IPS DF 4.7 (cell line): ENCODE measurements at regions not wholly inside any gene's neighbourhood (a gene's known extent, or its start where the extent isn't known, plus 50 kb on each side); places are given as distances from the start of the nearest gene placed in this dataset.

Experiments
- DNase-seq: peaks from one replicate; pipeline ENCODE4 v3.0.0-alpha.2; 2013; ENCODE audit warnings: low spot score; ENCODE audit errors: extremely low read depth

- DNase-seq, result no peak
Measured at GRCh38 chr6:145506565-145506964, 228.8 kb downstream of the EPM2A start.

- DNase-seq, result no peak
Measured at GRCh38 chr6:145507239-145507638, 228.1 kb downstream of the EPM2A start.

- DNase-seq, result no peak
Measured at GRCh38 chr6:145508107-145508506, 227.2 kb downstream of the EPM2A start.

GRCh38 chr6:145517492-145517891 is 217.8 kb downstream of the EPM2A start:
- no peak for DNase-seq

- no peak for DNase-seq
Measured at GRCh38 chr6:145525038-145525437, 210.3 kb downstream of the EPM2A start.

- no peak for DNase-seq
Measured at GRCh38 chr6:145529582-145529981, 205.7 kb downstream of the EPM2A start.

- DNase-seq, result no peak
Measured at GRCh38 chr6:145530454-145530853, 204.9 kb downstream of the EPM2A start.

- DNase-seq, result no peak
Measured at GRCh38 chr6:145531032-145531431, 204.3 kb downstream of the EPM2A start.

GRCh38 chr6:145531822-145532221 is 203.5 kb downstream of the EPM2A start:
- no peak for DNase-seq

GRCh38 chr6:145532361-145532760 is 203.0 kb downstream of the EPM2A start:
- no peak for DNase-seq

GRCh38 chr6:145534989-145535388 is 200.3 kb downstream of the EPM2A start:
- no peak for DNase-seq

- DNase-seq, result no peak
Measured at GRCh38 chr6:145538989-145539388, 196.3 kb downstream of the EPM2A start.

- DNase-seq, result no peak
Measured at GRCh38 chr6:145539831-145540230, 195.5 kb downstream of the EPM2A start.

- no peak for DNase-seq
Measured at GRCh38 chr6:145540741-145541140, 194.6 kb downstream of the EPM2A start.

- no peak for DNase-seq
Measured at GRCh38 chr6:145544041-145544440, 191.3 kb downstream of the EPM2A start.

- no peak for DNase-seq
Measured at GRCh38 chr6:145544514-145544913, 190.8 kb downstream of the EPM2A start.

GRCh38 chr6:145546265-145546664 is 189.1 kb downstream of the EPM2A start:
- DNase-seq, result no peak

- no peak for DNase-seq
Measured at GRCh38 chr6:145547594-145548335, 187.6 kb downstream of the EPM2A start.

GRCh38 chr6:145548933-145549648 is 186.2 kb downstream of the EPM2A start:
- no peak for DNase-seq

- no peak for DNase-seq
Measured at GRCh38 chr6:145551164-145551563, 184.2 kb downstream of the EPM2A start.

GRCh38 chr6:145555084-145555483 is 180.2 kb downstream of the EPM2A start:
- no peak for DNase-seq

GRCh38 chr6:145557474-145557873 is 177.8 kb downstream of the EPM2A start:
- no peak for DNase-seq

GRCh38 chr6:145559836-145560235 is 175.5 kb downstream of the EPM2A start:
- no peak for DNase-seq
